ENCODE measurements at regions not wholly inside any gene's neighbourhood (a gene's known extent, or its start where the extent isn't known, plus 50 kb on each side); places are given as distances from the start of the nearest gene placed in this dataset.

DNA sequence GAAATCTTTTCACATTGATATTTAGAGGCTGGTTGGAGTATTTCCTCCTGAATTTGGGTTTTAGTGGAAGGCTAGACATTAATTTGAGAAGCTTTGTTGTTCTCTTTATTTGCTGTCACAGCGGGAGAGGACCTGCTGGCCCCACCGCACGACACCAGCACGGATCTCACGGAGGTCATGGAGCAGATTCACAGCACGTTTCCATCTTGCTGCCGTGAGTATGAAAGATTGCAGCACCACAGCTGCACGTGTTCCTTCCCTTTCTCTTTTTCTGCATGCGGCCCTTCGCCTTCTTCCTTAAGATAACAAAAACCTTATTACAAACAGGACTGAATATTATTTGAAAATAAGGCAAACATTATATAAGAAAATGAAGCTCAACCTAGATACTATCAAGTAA is 555.5 kb downstream of the UTRN start:
- Histone ChIP-seq H3K4me1 (ENCODE audit: control insufficient read depth in 4 of 4, insufficient read depth in 4 of 4, low read length in 3 of 4) (no peaks in the 10 kb centered on the region), H3K36me3 (ENCODE audit: control insufficient read depth in 4 of 4, insufficient read depth in 3 of 4, low read depth in 1 of 4, low read length in 3 of 4) (peaks cover 4 to 39% (median 31%) of the 10 kb centered on the region in 4 donors), H3K9me3 (ENCODE audit: control insufficient read depth in 4 of 4, low read length in 3 of 4) (no peaks in the 10 kb centered on the region), H3K9ac (ENCODE audit: low read depth in 1 of 2, low read length in 2 of 2) (no peak overlapping the region), H3K27ac (ENCODE audit: low read depth in 1 of 2, low read length in 2 of 2) (no peak overlapping the region), H3K27me3 (ENCODE audit: control insufficient read depth in 4 of 4, insufficient read depth in 4 of 4, low read length in 3 of 4) (no peaks in the 10 kb centered on the region), H3K4me3 (ENCODE audit: low read depth in 1 of 3, low read length in 3 of 3) (no peak overlapping the region)
- DNase-seq (ENCODE audit: low spot score) = no peak
- TF ChIP-seq RXRA (IDR thresholded peaks at IDR 0.05) = no peak
- TF ChIP-seq, protein P1, sequence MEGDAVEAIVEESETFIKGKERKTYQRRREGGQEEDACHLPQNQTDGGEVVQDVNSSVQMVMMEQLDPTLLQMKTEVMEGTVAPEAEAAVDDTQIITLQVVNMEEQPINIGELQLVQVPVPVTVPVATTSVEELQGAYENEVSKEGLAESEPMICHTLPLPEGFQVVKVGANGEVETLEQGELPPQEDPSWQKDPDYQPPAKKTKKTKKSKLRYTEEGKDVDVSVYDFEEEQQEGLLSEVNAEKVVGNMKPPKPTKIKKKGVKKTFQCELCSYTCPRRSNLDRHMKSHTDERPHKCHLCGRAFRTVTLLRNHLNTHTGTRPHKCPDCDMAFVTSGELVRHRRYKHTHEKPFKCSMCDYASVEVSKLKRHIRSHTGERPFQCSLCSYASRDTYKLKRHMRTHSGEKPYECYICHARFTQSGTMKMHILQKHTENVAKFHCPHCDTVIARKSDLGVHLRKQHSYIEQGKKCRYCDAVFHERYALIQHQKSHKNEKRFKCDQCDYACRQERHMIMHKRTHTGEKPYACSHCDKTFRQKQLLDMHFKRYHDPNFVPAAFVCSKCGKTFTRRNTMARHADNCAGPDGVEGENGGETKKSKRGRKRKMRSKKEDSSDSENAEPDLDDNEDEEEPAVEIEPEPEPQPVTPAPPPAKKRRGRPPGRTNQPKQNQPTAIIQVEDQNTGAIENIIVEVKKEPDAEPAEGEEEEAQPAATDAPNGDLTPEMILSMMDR (IDR thresholded peaks at IDR 0.05; ENCODE audit: low read depth, low read length, missing input control) = no peak
- TF ChIP-seq, protein P2, sequence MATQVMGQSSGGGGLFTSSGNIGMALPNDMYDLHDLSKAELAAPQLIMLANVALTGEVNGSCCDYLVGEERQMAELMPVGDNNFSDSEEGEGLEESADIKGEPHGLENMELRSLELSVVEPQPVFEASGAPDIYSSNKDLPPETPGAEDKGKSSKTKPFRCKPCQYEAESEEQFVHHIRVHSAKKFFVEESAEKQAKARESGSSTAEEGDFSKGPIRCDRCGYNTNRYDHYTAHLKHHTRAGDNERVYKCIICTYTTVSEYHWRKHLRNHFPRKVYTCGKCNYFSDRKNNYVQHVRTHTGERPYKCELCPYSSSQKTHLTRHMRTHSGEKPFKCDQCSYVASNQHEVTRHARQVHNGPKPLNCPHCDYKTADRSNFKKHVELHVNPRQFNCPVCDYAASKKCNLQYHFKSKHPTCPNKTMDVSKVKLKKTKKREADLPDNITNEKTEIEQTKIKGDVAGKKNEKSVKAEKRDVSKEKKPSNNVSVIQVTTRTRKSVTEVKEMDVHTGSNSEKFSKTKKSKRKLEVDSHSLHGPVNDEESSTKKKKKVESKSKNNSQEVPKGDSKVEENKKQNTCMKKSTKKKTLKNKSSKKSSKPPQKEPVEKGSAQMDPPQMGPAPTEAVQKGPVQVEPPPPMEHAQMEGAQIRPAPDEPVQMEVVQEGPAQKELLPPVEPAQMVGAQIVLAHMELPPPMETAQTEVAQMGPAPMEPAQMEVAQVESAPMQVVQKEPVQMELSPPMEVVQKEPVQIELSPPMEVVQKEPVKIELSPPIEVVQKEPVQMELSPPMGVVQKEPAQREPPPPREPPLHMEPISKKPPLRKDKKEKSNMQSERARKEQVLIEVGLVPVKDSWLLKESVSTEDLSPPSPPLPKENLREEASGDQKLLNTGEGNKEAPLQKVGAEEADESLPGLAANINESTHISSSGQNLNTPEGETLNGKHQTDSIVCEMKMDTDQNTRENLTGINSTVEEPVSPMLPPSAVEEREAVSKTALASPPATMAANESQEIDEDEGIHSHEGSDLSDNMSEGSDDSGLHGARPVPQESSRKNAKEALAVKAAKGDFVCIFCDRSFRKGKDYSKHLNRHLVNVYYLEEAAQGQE (IDR thresholded peaks at IDR 0.05) = no peak
- WGBS = 96% methylated on average over 10 of the region's 10 CpGs

DNA sequence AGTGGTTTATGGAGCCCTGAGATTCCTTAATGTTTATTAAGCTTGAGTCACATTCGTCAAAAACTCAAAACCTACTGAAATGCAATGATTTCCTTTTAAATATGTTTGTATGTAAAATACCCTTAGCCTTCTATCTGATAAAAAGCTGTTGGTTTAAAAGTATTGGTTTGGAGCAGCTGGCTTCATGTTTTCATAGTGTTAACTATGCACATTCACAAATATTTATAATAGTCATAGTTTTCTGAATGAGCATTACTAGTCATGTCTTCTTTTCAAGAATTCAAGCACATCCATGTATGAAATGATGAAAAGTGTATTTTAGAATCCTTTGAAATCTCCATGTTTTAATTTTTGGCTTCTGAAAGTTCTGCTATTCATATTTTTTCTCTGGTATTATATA is 558.6 kb downstream of the UTRN start:
- H3K27ac ChIP-seq (ENCODE audit: low read depth in 1 of 2, low read length in 2 of 2) = no peak overlapping the region
- 97% methylated on average over 1 of the region's 1 CpG for WGBS
- H3K4me1 ChIP-seq (ENCODE audit: control insufficient read depth in 4 of 4, insufficient read depth in 4 of 4, low read length in 3 of 4) = no peaks in the 10 kb centered on the region
- peaks cover 3 to 16% (median 15%) of the 10 kb centered on the region in 4 donors for H3K36me3 ChIP-seq (ENCODE audit: control insufficient read depth in 4 of 4, insufficient read depth in 3 of 4, low read depth in 1 of 4, low read length in 3 of 4)
- DNase-seq (ENCODE audit: low spot score) = no peak
- H3K27me3 ChIP-seq (ENCODE audit: control insufficient read depth in 4 of 4, insufficient read depth in 4 of 4, low read length in 3 of 4) = no peaks in the 10 kb centered on the region
- no peak overlapping the region for H3K4me3 ChIP-seq (ENCODE audit: low read depth in 1 of 3, low read length in 3 of 3)
- TF ChIP-seq, protein P3, sequence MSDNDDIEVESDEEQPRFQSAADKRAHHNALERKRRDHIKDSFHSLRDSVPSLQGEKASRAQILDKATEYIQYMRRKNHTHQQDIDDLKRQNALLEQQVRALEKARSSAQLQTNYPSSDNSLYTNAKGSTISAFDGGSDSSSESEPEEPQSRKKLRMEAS (IDR thresholded peaks at IDR 0.05) = no peak
- TF ChIP-seq HNF4G (IDR thresholded peaks at IDR 0.05) = no peak
- no peak for TF ChIP-seq JUND (IDR thresholded peaks at IDR 0.05)
- no peak for TF ChIP-seq YY1 (IDR thresholded peaks at IDR 0.05)
- H3K9me3 ChIP-seq (ENCODE audit: control insufficient read depth in 4 of 4, low read length in 3 of 4) = no peaks in the 10 kb centered on the region
- no peak overlapping the region for H3K9ac ChIP-seq (ENCODE audit: low read depth in 1 of 2, low read length in 2 of 2)

DNA sequence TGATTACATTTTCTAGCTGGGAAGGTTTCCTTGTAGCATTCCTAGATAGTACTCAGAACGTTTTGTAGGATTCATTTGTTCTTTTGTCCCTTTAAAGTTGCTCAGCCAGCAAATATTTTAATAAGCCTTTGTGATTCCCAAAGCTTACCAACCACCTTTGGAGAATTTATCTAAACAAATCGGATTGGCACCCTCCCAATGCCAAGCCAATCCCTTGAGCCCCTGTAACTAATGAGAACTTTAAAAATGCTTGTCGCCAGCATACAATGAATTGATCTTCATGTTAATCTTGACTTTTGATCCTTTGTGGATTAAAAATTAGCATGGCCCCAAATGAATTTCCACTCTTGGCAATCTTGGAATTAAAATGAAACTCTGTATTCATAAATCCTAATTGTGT is 559.5 kb downstream of the UTRN start:
- TF ChIP-seq, protein P3 (IDR thresholded peaks at IDR 0.05) = no peak
- TF ChIP-seq, protein P4, sequence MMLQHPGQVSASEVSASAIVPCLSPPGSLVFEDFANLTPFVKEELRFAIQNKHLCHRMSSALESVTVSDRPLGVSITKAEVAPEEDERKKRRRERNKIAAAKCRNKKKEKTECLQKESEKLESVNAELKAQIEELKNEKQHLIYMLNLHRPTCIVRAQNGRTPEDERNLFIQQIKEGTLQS (IDR thresholded peaks at IDR 0.05) = no peak
- no peak for TF ChIP-seq HNF4A (conservative IDR thresholded peaks at IDR 0.05)
- TF ChIP-seq RXRA (IDR thresholded peaks at IDR 0.05) = no peak
- TF ChIP-seq EGR1 (IDR thresholded peaks at IDR 0.05; ENCODE audit: low read depth in 2 of 2) = no peak
- TF ChIP-seq JUND (IDR thresholded peaks at IDR 0.05) = no peak
- TF ChIP-seq, protein P2 (IDR thresholded peaks at IDR 0.05) = no peak
- TF ChIP-seq FOXA2 (IDR thresholded peaks at IDR 0.05) = no peak
- no peak for TF ChIP-seq YY1 (IDR thresholded peaks at IDR 0.05)
- TF ChIP-seq, protein P1 (IDR thresholded peaks at IDR 0.05; ENCODE audit: low read depth, low read length, missing input control) = no peak
- Histone ChIP-seq H3K9me3 (ENCODE audit: control insufficient read depth in 4 of 4, low read length in 3 of 4) (no peaks in the 10 kb centered on the region), H3K4me3 (ENCODE audit: low read depth in 1 of 3, low read length in 3 of 3) (no peak overlapping the region), H3K9ac (ENCODE audit: low read depth in 1 of 2, low read length in 2 of 2) (no peak overlapping the region), H3K4me1 (ENCODE audit: control insufficient read depth in 4 of 4, insufficient read depth in 4 of 4, low read length in 3 of 4) (no peaks in the 10 kb centered on the region), H3K27me3 (ENCODE audit: control insufficient read depth in 4 of 4, insufficient read depth in 4 of 4, low read length in 3 of 4) (no peaks in the 10 kb centered on the region), H3K27ac (ENCODE audit: low read depth in 1 of 2, low read length in 2 of 2) (no peak overlapping the region), H3K36me3 (ENCODE audit: control insufficient read depth in 4 of 4, insufficient read depth in 3 of 4, low read depth in 1 of 4, low read length in 3 of 4) (peaks cover 3 to 11% (median 9%) of the 10 kb centered on the region in 4 donors)
- 93% methylated on average over 3 of the region's 3 CpGs for WGBS
- DNase-seq (ENCODE audit: low spot score) = no peak

Measured in liver (tissue), 8 donors.